Activated B cell treated with CpG ODN at 0.5 μM for 24 hours (primary cell): ENCODE measurements at regions not wholly inside any gene's neighbourhood (a gene's known extent, or its start where the extent isn't known, plus 50 kb on each side); places are given as distances from the start of the nearest gene placed in this dataset.

Experiments
- ATAC-seq: fragments of 200-7000 bp; cut with Tn5 transposase; one replicate; pipeline ENCODE4 v1.10.0; 2021; ENCODE audit warnings: low read depth, mild to moderate bottlenecking, moderate library complexity
- CTCF ChIA-PET: fragments of 350-600 bp; sonication (Branson Sonifier 250); formaldehyde crosslinking; loops from one replicate; lab custom pipeline; 2021; ENCODE audit warnings: antibody characterized with exemption; lab: Charles Lee
- POLR2A ChIA-PET: fragments of 350-600 bp; sonication (Branson Sonifier 250); formaldehyde crosslinking; loops from one replicate; lab custom pipeline; 2021; ENCODE audit warnings: antibody characterized with exemption; lab: Charles Lee
- DNase-seq: peaks from one replicate; pipeline ENCODE4 v3.0.0; 2022
- H3K27ac Mint-ChIP-seq: one replicate; pipeline ENCODE4 v1.8.0; 2020; ENCODE audit warnings: mixed read lengths
- H3K27me3 Mint-ChIP-seq: one replicate; pipeline ENCODE4 v1.8.0; 2021; ENCODE audit warnings: mixed read lengths
- H3K36me3 Mint-ChIP-seq: one replicate; pipeline ENCODE4 v1.8.0; 2021; ENCODE audit warnings: low read depth, mixed read lengths
- H3K4me1 Mint-ChIP-seq: one replicate; pipeline ENCODE4 v1.8.0; 2021; ENCODE audit warnings: mixed read lengths
- H3K4me3 Mint-ChIP-seq: one replicate; pipeline ENCODE4 v1.8.0; 2020; ENCODE audit warnings: mild to moderate bottlenecking, mixed read lengths
- H3K9me3 Mint-ChIP-seq: one replicate; pipeline ENCODE4 v1.8.0; 2020; ENCODE audit warnings: mixed read lengths
- intact Hi-C: fragments of 100-400 bp; cut with micrococcal nuclease; formaldehyde crosslinking; loops from one replicate; pipeline ENCODE4 v1.15.1; 2024
- TF ChIP-seq, protein P1 (sequence below): fragments of 200-600 bp; IDR thresholded peaks from one replicate; pipeline ENCODE4 v1.8.0; 2022; ENCODE audit warnings: antibody characterized with exemption, mild to moderate bottlenecking

DNA sequence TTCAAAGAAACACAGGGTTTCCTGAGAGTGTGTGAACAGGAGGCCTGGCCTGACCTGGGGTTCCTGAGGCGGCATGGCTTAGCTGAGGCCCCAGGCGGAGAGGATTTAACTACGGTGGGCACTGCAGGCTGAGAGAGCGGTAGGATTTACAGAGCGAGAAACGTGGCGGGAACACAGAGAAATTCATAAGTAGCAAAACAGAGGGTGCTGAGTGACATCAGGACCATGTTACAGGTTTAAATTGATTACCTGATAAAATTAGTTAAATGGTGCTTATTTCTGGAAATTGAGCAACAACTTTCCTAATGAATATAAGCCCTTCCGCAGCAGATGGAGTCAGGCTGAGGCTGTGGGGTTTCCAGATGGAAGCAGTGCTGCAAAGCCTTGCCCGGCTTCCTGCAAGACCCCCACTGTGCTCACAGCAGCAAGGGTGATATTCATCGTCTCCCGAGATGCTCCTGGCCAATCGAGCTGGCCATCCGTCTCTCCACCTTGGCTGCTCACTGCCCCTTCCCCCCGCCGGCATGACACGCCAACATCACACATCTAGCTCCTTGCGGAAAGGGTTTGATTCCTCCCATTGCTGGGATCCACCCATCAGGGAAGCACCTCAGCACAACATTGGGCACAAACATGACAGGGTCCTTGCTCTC is 69.4 kb upstream of the MORC3 start:
- Mint-ChIP-seq H3K27me3 (no peaks in the 10 kb centered on the region), H3K4me3 (no peak overlapping the region), H3K9me3 (no peaks in the 10 kb centered on the region), H3K27ac (peak overlapping the region; percentile 53), H3K4me1 (peaks cover 34% of the 10 kb centered on the region), H3K36me3 (peaks cover 61% of the 10 kb centered on the region)
- TF ChIP-seq, protein P1, sequence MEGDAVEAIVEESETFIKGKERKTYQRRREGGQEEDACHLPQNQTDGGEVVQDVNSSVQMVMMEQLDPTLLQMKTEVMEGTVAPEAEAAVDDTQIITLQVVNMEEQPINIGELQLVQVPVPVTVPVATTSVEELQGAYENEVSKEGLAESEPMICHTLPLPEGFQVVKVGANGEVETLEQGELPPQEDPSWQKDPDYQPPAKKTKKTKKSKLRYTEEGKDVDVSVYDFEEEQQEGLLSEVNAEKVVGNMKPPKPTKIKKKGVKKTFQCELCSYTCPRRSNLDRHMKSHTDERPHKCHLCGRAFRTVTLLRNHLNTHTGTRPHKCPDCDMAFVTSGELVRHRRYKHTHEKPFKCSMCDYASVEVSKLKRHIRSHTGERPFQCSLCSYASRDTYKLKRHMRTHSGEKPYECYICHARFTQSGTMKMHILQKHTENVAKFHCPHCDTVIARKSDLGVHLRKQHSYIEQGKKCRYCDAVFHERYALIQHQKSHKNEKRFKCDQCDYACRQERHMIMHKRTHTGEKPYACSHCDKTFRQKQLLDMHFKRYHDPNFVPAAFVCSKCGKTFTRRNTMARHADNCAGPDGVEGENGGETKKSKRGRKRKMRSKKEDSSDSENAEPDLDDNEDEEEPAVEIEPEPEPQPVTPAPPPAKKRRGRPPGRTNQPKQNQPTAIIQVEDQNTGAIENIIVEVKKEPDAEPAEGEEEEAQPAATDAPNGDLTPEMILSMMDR, result no peak
- intact Hi-C loops, result no loop called here
- DNase-seq, result no peak
- CTCF ChIA-PET, result no interaction called here
- POLR2A ChIA-PET, result no interaction called here
- no peak for ATAC-seq

DNA sequence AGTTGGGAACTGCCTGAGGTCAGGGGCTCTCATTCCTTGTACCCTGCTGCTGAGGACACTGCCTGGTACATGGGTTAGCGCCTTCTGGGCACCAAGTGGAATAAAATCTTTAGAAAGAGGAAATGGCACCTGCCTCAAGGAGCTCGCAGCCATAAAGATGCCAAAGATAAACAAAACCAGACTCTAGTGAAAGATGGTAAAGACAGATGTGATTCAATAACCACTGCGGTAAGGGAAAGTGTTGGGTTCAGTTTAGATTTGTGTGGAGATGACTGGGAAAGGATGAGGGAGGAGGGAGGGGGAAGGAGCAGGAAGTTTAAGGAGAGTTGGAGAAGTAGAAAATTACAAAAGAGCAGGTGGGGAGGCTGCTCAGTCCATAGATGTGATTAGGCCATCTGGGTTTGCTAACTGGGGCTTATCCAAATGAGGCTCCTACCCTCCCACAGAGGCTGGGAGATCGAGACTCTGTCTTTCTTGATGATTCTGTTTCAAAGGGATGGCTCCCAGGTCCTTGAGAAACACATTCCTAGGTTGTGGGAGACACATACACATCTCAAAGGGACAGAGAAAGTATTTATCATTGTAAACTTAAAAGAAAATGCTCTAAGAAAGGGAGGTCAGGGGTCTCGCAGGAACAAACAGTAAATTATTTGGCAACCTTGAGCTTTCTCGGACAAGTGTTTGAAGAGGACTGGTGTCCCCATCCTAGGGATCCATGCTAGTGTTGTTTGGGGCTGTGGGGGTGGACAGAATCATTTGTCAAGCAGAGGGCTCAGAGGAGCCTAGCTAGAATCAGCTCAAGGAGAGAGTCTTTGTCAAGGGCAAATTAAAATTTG is 65.7 kb upstream of the MORC3 start:
- ChIA-PET POLR2A (interaction anchor here (0.6 to 6.4 kb wide), 20 partner anchors 8 to 1132 kb away, joined by 3 to 196 read pairs (median 6); partner anchors contain the start of genes CBR3, DOP1B and MORC3), CTCF (interaction anchor here (0.6 to 4.2 kb wide), 6 partner anchors 11 to 78 kb away, joined by 3 to 20 read pairs (median 6); partner anchors contain the start of gene MORC3)
- Mint-ChIP-seq H3K27ac (peak overlapping the region; percentile 88), H3K4me3 (peak overlapping the region; percentile 84), H3K9me3 (no peaks in the 10 kb centered on the region), H3K36me3 (peaks cover 57% of the 10 kb centered on the region), H3K4me1 (peaks cover 69% of the 10 kb centered on the region), H3K27me3 (no peaks in the 10 kb centered on the region)
- ATAC-seq (peak; percentile 46), DNase-seq (no peak)
- intact Hi-C loops, result loop anchor here (1.0 kb wide), 2 partner anchors 18 to 77 kb away; no protein-coding TSS in a partner anchor
- TF ChIP-seq, protein P1, result no peak

DNA sequence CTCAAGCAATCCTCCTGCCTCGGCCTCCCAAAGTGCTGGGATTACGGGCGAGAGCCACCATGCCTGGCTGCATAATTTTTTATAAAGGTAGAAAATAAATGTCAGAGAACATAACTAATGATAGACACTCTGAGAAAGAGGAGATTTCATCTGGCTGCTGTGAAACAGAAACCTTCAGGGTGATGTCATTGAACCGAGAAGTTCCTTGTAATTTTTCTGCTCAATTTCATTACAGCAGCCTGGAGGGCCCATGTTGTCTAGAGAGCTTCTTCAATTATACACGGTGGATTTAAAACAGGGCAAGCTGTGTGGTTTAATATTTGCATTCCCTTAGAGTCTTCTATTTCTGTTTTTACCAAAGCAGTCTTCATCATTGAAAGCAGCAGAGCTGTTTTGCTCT is 64.3 kb upstream of the MORC3 start:
- H3K27ac Mint-ChIP-seq, result peak overlapping the region; percentile 88

DNA sequence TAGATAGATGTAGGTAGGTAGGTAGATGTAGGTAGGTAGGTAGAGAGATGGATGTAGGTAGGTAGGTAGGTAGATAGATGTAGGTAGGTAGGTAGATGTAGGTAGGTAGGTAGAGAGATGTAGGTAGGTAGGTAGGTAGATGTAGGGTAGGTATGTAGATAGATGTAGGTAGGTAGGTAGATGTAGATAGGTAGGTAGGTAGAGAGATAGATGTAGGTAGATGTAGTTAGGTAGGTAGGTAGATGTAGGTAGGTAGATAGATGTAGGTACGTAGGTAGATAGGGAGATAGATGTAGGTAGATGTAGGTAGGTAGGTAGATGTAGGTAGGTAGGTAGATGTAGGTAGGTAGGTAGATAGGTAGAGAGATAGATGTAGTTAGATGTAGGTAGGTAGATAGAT is 62.3 kb upstream of the MORC3 start:
- Mint-ChIP-seq H3K4me1 (peaks cover 96% of the 10 kb centered on the region), H3K27me3 (no peaks in the 10 kb centered on the region), H3K4me3 (peak overlapping the region; percentile 36), H3K36me3 (peaks cover 54% of the 10 kb centered on the region), H3K9me3 (no peaks in the 10 kb centered on the region), H3K27ac (peak overlapping the region; percentile 88)
- ChIA-PET CTCF (no interaction called here), POLR2A (interaction anchor here (0.9 to 6.4 kb wide), 2 partner anchors 22 to 64 kb away, joined by 3 to 196 read pairs; partner anchors contain the start of gene MORC3)
- TF ChIP-seq, protein P1, result no peak
- ATAC-seq, result no peak
- intact Hi-C loops, result no loop called here
- no peak for DNase-seq

More for the DNA sequence above, 64.3 kb upstream of the MORC3 start:
- H3K27me3 Mint-ChIP-seq, result no peaks in the 10 kb centered on the region
- H3K9me3 Mint-ChIP-seq, result no peaks in the 10 kb centered on the region
- DNase-seq (no peak), ATAC-seq (peak; percentile 64)
- H3K4me1 Mint-ChIP-seq, result peaks cover 83% of the 10 kb centered on the region
- intact Hi-C loops, result loop anchor here (1.0 kb wide), 4 partner anchors 43 to 99 kb away; partner anchors contain the start of genes DOP1B and MORC3
- CTCF ChIA-PET, result interaction anchor here (1.3 to 4.2 kb wide), 4 partner anchors 10 to 74 kb away, joined by 3 to 20 read pairs (median 12); partner anchors contain the start of gene MORC3
- H3K4me3 Mint-ChIP-seq, result peak overlapping the region; percentile 84
- TF ChIP-seq, protein P1, result no peak
- H3K36me3 Mint-ChIP-seq, result peaks cover 51% of the 10 kb centered on the region
- POLR2A ChIA-PET, result interaction anchor here (0.9 to 6.4 kb wide), 15 partner anchors 8 to 120 kb away, joined by 3 to 196 read pairs (median 8); partner anchors contain the start of gene MORC3
